Endothelial cell of umbilical vein (primary cell): ENCODE measurements at regions not wholly inside any gene's neighbourhood (a gene's known extent, or its start where the extent isn't known, plus 50 kb on each side); places are given as distances from the start of the nearest gene placed in this dataset.

Experiments
- BruUV-seq: library from RNA; stranded (reverse); fragments of 400-500 nt; replicated peaks from 2 replicates; lab custom pipeline; 2021; lab: Mats Ljungman, UMichigan
- CTCF ChIA-PET: fragments of 300-600, 350-600 bp; sonication (Branson Sonifier 250); formaldehyde crosslinking; loops from one replicate; lab custom pipeline; 2021; ENCODE audit warnings: antibody characterized with exemption, inconsistent platforms; lab: Charles Lee
- POLR2A ChIA-PET: fragments of 300-600, 350-600 bp; sonication (Branson Sonifier 250); formaldehyde crosslinking; loops from one replicate; lab custom pipeline; 2021; ENCODE audit warnings: antibody characterized with exemption, inconsistent platforms; lab: Charles Lee
- DNase-seq: peaks from one replicate; pipeline ENCODE4 v3.0.0-alpha.2; 2011; ENCODE audit warnings: low read depth, low spot score
- FAIRE-seq: peaks from 2 replicates; lab custom pipeline; 2011; peaks lifted over from hg19 to GRCh38; lab: Jason Lieb, UNC
- H2AFZ ChIP-seq: 2 replicates; pipeline ENCODE4 v1.6.0; 2012; ENCODE audit warnings: low read depth, low read length, control low read depth, inconsistent platforms
- H3K27ac ChIP-seq: 2 replicates; pipeline ENCODE4 v1.5.1; 2011; ENCODE audit warnings: low read depth, mild to moderate bottlenecking, control low read depth, low read length, moderate library complexity; ENCODE audit not compliant: insufficient read depth
- H3K27me3 ChIP-seq, 2 experiments: 2 replicates each; pipeline versions ENCODE4 v1.6.0 to v1.6.1; 2011; ENCODE audit warnings: low read length in 2 of 2, mixed read lengths in 1 of 2; ENCODE audit not compliant: control insufficient read depth in 2 of 2, insufficient read depth in 2 of 2
- H3K36me3 ChIP-seq, 2 experiments: 2 replicates in 1 of 2; 3 replicates in 1 of 2; pipeline ENCODE4 v1.5.1; 2011; ENCODE audit warnings: low read length in 2 of 2, mild to moderate bottlenecking in 1 of 2, moderate library complexity in 1 of 2; ENCODE audit not compliant: control insufficient read depth in 2 of 2, insufficient read depth in 2 of 2; ENCODE audit errors: extremely low read depth in 1 of 2
- H3K4me1 ChIP-seq: 3 replicates; pipeline ENCODE4 v1.5.1; 2011; ENCODE audit warnings: mild to moderate bottlenecking, low read length; ENCODE audit not compliant: control insufficient read depth, insufficient read depth; ENCODE audit errors: extremely low read depth
- H3K4me2 ChIP-seq: 2 replicates; pipeline ENCODE4 v1.6.1; 2011; ENCODE audit warnings: low read length, control low read depth, mixed read lengths; ENCODE audit not compliant: insufficient read depth
- H3K4me3 ChIP-seq, 3 experiments: fragments of 200-600 bp in 1 of 3; sonication (generic), shearing (Covaris generic) in 1 of 3; replicated peaks in 1 of 3; 2 replicates each; pipeline ENCODE4 v1.5.1; 2011 to 2016; ENCODE audit warnings: control low read depth in 3 of 3, low read length in 3 of 3, mild to moderate bottlenecking in 2 of 3, inconsistent platforms in 1 of 3, low read depth in 1 of 3, moderate library complexity in 1 of 3; ENCODE audit not compliant: insufficient read depth in 1 of 3
- H3K79me2 ChIP-seq: 2 replicates; pipeline ENCODE4 v1.6.0; 2012; ENCODE audit warnings: low read length, inconsistent platforms; ENCODE audit not compliant: control insufficient read depth, insufficient read depth
- H3K9ac ChIP-seq: replicated peaks from 2 replicates; pipeline ENCODE3; 2011; ENCODE audit warnings: low read length, control low read depth; ENCODE audit not compliant: insufficient read depth; ENCODE audit errors: extremely low read depth
- H3K9me1 ChIP-seq: replicated peaks from 3 replicates; pipeline ENCODE4 v1.6.0; 2011; ENCODE audit warnings: mild to moderate bottlenecking, low read length; ENCODE audit not compliant: control insufficient read depth, insufficient read depth; ENCODE audit errors: extremely low read depth
- H3K9me3 ChIP-seq: replicated peaks from 2 replicates; pipeline ENCODE4 v1.5.1; 2012; ENCODE audit warnings: low read length, inconsistent platforms; ENCODE audit not compliant: control insufficient read depth, insufficient read depth
- H4K20me1 ChIP-seq: replicated peaks from 2 replicates; pipeline ENCODE3; 2011; ENCODE audit warnings: mild to moderate bottlenecking, low read length; ENCODE audit not compliant: control insufficient read depth, insufficient read depth; ENCODE audit errors: extremely low read depth
- EZH2 ChIP-seq: IDR thresholded peaks from 2 replicates; pipeline ENCODE4 v1.6.1; 2012; ENCODE audit warnings: borderline replicate concordance, low read depth, mild to moderate bottlenecking, moderate library complexity, low read length, inconsistent platforms; ENCODE audit not compliant: severe bottlenecking
- GATA2 ChIP-seq: IDR thresholded peaks from 2 replicates; pipeline ENCODE4 v1.7.0; 2011; ENCODE audit warnings: low read depth, mild to moderate bottlenecking, moderate library complexity, mixed read lengths, low read length; ENCODE audit not compliant: insufficient read length, insufficient read depth
- JUN ChIP-seq: IDR thresholded peaks from 2 replicates; pipeline ENCODE4 v1.6.1; 2011; ENCODE audit warnings: borderline replicate concordance, low read depth; ENCODE audit not compliant: insufficient read length, insufficient read depth
- POLR2AphosphoS5 ChIP-seq: IDR thresholded peaks from 2 replicates; pipeline ENCODE4 v1.6.1; 2012; ENCODE audit warnings: low read depth, mild to moderate bottlenecking, control low read depth, low read length, moderate library complexity; ENCODE audit not compliant: insufficient read depth
- dilution Hi-C: fragments of 300-500 bp; cut with MboI; formaldehyde crosslinking; loops from one replicate; pipeline ENCODE4 v1.15.0; 2019; ENCODE audit warnings: low sequenced_read_pairs; ENCODE audit not compliant: extremely low pct_ligation_motif_present
- intact Hi-C: fragments of 100-400 bp; cut with micrococcal nuclease; formaldehyde crosslinking; loops from one replicate; pipeline ENCODE4 v1.10.0; 2022
- TF ChIP-seq, protein P1 (sequence below), 2 donors: IDR thresholded peaks; 1 replicate in 1 of 2; 2 replicates in 1 of 2; pipeline ENCODE4 v1.5.1; 2011; ENCODE audit warnings: low read length in 2 of 2, mild to moderate bottlenecking in 2 of 2, moderate library complexity in 2 of 2, control low read depth in 1 of 2, inconsistent platforms in 1 of 2, low read depth in 1 of 2; ENCODE audit not compliant: insufficient read depth in 1 of 2; ENCODE audit errors: extremely low read depth in 1 of 2
- TF ChIP-seq, protein P2 (sequence below): IDR thresholded peaks from 2 replicates; pipeline ENCODE4 v1.6.1; 2011; ENCODE audit not compliant: insufficient read depth, insufficient read length

DNA sequence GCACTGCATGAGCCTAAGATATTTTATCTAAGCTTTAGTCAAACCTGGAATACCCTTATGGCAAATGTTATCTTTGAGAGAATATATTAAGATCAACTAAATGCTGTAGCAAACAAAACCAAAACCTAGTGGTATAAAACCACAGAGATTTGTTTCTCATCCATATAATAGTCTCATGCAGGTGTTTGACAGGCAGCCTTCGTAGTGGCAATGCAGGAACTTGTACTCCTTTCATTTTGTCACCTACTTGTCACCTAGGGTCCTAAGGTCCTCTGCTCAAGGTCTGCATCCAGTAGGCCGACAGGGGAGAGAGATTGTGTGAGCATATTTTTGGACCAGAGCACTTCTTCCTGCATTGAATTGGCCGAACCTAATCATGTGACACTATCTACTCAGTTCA, 352.6 kb downstream of the GPR37 start:
- Histone ChIP-seq H3K4me1 (no peaks in the 10 kb centered on the region), H3K36me3 (no peaks in the 10 kb centered on the region), H3K27me3 (no peaks in the 10 kb centered on the region), H4K20me1 (no peaks in the 10 kb centered on the region), H3K9me1 (no peaks in the 10 kb centered on the region), H3K9me3 (no peaks in the 10 kb centered on the region), H3K9ac (no peak overlapping the region), H2AFZ (no peak overlapping the region), H3K27ac (no peak overlapping the region), H3K79me2 (no peaks in the 10 kb centered on the region), H3K4me3 (no peak overlapping the region), H3K4me2 (no peak overlapping the region)
- no TSS peak for BruUV-seq
- TF ChIP-seq, protein P1, sequence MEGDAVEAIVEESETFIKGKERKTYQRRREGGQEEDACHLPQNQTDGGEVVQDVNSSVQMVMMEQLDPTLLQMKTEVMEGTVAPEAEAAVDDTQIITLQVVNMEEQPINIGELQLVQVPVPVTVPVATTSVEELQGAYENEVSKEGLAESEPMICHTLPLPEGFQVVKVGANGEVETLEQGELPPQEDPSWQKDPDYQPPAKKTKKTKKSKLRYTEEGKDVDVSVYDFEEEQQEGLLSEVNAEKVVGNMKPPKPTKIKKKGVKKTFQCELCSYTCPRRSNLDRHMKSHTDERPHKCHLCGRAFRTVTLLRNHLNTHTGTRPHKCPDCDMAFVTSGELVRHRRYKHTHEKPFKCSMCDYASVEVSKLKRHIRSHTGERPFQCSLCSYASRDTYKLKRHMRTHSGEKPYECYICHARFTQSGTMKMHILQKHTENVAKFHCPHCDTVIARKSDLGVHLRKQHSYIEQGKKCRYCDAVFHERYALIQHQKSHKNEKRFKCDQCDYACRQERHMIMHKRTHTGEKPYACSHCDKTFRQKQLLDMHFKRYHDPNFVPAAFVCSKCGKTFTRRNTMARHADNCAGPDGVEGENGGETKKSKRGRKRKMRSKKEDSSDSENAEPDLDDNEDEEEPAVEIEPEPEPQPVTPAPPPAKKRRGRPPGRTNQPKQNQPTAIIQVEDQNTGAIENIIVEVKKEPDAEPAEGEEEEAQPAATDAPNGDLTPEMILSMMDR (IDR thresholded peaks at IDR 0.05; ENCODE audit: extremely low read depth in 1 of 2, insufficient read depth in 1 of 2, low read depth in 1 of 2, low read length in 2 of 2) = no peak
- no peak for TF ChIP-seq JUN
- TF ChIP-seq GATA2 = no peak
- no peak for TF ChIP-seq EZH2
- no peak for TF ChIP-seq POLR2AphosphoS5
- TF ChIP-seq, protein P2, sequence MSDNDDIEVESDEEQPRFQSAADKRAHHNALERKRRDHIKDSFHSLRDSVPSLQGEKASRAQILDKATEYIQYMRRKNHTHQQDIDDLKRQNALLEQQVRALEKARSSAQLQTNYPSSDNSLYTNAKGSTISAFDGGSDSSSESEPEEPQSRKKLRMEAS = no peak
- ChIA-PET CTCF (no interaction called here), POLR2A (no interaction called here)
- no peak for FAIRE-seq
- DNase-seq = no peak
- intact Hi-C loops = no loop called here
- dilution Hi-C loops = no loop called here
